ENCODE measurements at regions not wholly inside any gene's neighbourhood (a gene's known extent, or its start where the extent isn't known, plus 50 kb on each side); places are given as distances from the start of the nearest gene placed in this dataset.

GRCh38 chr7:114148779-114149178 lies 230.0 kb upstream of the PPP1R3A start:
- FAIRE-seq (no peak), DNase-seq (ENCODE audit: low spot score) (no peak), ATAC-seq (no peak)
- no peak overlapping the region for H2AFZ ChIP-seq (ENCODE audit: low read length)
- in situ Hi-C loops (cut with HindIII; ENCODE audit: extremely low pct_ligation_motif_present, low pct_unique_long_range_greater_than_20kb): no loop called here
- no TSS peak for BruUV-seq (replicated peaks)
- H3K79me2 ChIP-seq (ENCODE audit: insufficient read depth, low read length): no peaks in the 10 kb centered on the region
- no peak overlapping the region for H3K4me3 ChIP-seq (replicated peaks in 1 of 3; ENCODE audit: insufficient read depth in 1 of 3, low read depth in 2 of 3, low read length in 3 of 3)
- POLR2A ChIA-PET: no interaction called here
- CTCF ChIA-PET (ENCODE audit: low intra/inter-chr PET ratio, low total read pairs): no interaction called here
- H3K36me3 ChIP-seq (replicated peaks in 1 of 2; ENCODE audit: control insufficient read depth in 1 of 2, insufficient read depth in 2 of 2, low read length in 2 of 2): no peaks in the 10 kb centered on the region
- H3K4me1 ChIP-seq (ENCODE audit: insufficient read depth, low read length): no peaks in the 10 kb centered on the region
- H3K4me2 ChIP-seq (ENCODE audit: low read depth, low read length): no peak overlapping the region
- H3K27me3 ChIP-seq (ENCODE audit: control insufficient read depth in 1 of 2, insufficient read depth in 2 of 2, low read length in 2 of 2): no peaks in the 10 kb centered on the region
- 28% methylated on average over 3 of the region's 3 CpGs for WGBS (ENCODE audit: low lambda C conversion rate)
- H3K9ac ChIP-seq (ENCODE audit: insufficient read depth, low read depth, low read length): no peak overlapping the region
- H3K9me3 ChIP-seq (ENCODE audit: low read length): no peaks in the 10 kb centered on the region
- intact Hi-C loops (cut with micrococcal nuclease; ENCODE audit: unreplicated experiment): no loop called here
- no peaks in the 10 kb centered on the region for H4K20me1 ChIP-seq (ENCODE audit: insufficient read depth, low read length)
- no peak overlapping the region for H3K27ac ChIP-seq (ENCODE audit: extremely low read length, insufficient read depth, low read length)
- TF ChIP-seq, protein P1, sequence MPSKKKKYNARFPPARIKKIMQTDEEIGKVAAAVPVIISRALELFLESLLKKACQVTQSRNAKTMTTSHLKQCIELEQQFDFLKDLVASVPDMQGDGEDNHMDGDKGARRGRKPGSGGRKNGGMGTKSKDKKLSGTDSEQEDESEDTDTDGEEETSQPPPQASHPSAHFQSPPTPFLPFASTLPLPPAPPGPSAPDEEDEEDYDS (CRISPR knock-in tag; IDR thresholded peaks at IDR 0.05): no peak
- TF ChIP-seq CEBPB (IDR thresholded peaks at IDR 0.05; ENCODE audit: borderline replicate concordance, low read depth, low read length): no peak
- no peak for TF ChIP-seq CENPX (CRISPR knock-in tag; IDR thresholded peaks at IDR 0.05)
- no peak for TF ChIP-seq ZNF383 (CRISPR knock-in tag; IDR thresholded peaks at IDR 0.05; ENCODE audit: borderline replicate concordance)
- TF ChIP-seq ZNF44 (CRISPR knock-in tag; IDR thresholded peaks at IDR 0.05): no peak
- no peak for TF ChIP-seq SNRNP70 (IDR thresholded peaks at IDR 0.05; ENCODE audit: low read depth, low read length)
- TF ChIP-seq NFATC3 (CRISPR knock-in tag; IDR thresholded peaks at IDR 0.05): no peak
- TF ChIP-seq, protein P2, sequence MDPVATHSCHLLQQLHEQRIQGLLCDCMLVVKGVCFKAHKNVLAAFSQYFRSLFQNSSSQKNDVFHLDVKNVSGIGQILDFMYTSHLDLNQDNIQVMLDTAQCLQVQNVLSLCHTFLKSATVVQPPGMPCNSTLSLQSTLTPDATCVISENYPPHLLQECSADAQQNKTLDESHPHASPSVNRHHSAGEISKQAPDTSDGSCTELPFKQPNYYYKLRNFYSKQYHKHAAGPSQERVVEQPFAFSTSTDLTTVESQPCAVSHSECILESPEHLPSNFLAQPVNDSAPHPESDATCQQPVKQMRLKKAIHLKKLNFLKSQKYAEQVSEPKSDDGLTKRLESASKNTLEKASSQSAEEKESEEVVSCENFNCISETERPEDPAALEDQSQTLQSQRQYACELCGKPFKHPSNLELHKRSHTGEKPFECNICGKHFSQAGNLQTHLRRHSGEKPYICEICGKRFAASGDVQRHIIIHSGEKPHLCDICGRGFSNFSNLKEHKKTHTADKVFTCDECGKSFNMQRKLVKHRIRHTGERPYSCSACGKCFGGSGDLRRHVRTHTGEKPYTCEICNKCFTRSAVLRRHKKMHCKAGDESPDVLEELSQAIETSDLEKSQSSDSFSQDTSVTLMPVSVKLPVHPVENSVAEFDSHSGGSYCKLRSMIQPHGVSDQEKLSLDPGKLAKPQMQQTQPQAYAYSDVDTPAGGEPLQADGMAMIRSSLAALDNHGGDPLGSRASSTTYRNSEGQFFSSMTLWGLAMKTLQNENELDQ (CRISPR knock-in tag; IDR thresholded peaks at IDR 0.05; ENCODE audit: borderline replicate concordance): no peak
- TF ChIP-seq PCBP2 (optimal IDR thresholded peaks at IDR 0.05; ENCODE audit: low read depth, low read length, poor library complexity, severe bottlenecking): no peak
- no peak for TF ChIP-seq THYN1 (CRISPR knock-in tag; IDR thresholded peaks at IDR 0.05; ENCODE audit: borderline replicate concordance, low read depth)
- TF ChIP-seq CCDC6 (CRISPR knock-in tag; IDR thresholded peaks at IDR 0.05): no peak
- no peak for TF ChIP-seq ARID2 (CRISPR knock-in tag; IDR thresholded peaks at IDR 0.05; ENCODE audit: borderline replicate concordance)
- TF ChIP-seq ZNF782 (CRISPR knock-in tag; IDR thresholded peaks at IDR 0.05; ENCODE audit: borderline replicate concordance): no peak
- no peak for TF ChIP-seq PTBP1 (IDR thresholded peaks at IDR 0.05; ENCODE audit: low read depth, low read length, poor library complexity, severe bottlenecking)
- TF ChIP-seq NFAT5 (CRISPR knock-in tag; IDR thresholded peaks at IDR 0.05): no peak
- no peak for TF ChIP-seq LCORL (IDR thresholded peaks at IDR 0.05)
- TF ChIP-seq LCORL (CRISPR knock-in tag; IDR thresholded peaks at IDR 0.05): no peak
- TF ChIP-seq ZNF619 (CRISPR knock-in tag; IDR thresholded peaks at IDR 0.05): no peak
- no peak for TF ChIP-seq ZNF235 (CRISPR knock-in tag; IDR thresholded peaks at IDR 0.05; ENCODE audit: borderline replicate concordance)
- no peak for TF ChIP-seq RCOR2 (CRISPR knock-in tag; IDR thresholded peaks at IDR 0.05)
